Activated CD4-positive, alpha-beta T cell treated with anti-CD3 and anti-CD28 coated beads, Interleukin-2, amount 50 U/mL, for 16 hours (primary cell): ENCODE measurements at regions not wholly inside any gene's neighbourhood (a gene's known extent, or its start where the extent isn't known, plus 50 kb on each side); places are given as distances from the start of the nearest gene placed in this dataset.
"Not testable (repeated sequence)": the region's sequence is repeated elsewhere in the genome, so short reads cannot be mapped to it uniquely, and the experiment has no call there.

Experiments
- DNase-seq: peaks from one replicate; pipeline ENCODE4 v3.0.0-alpha.2; 2020

- DNase-seq = no peak
These were observed 73.7 kb downstream of the GEMIN8 start for GRCh38 chrX:13955975-13956374.

GRCh38 chrX:13955095-13955647, 74.5 kb downstream of the GEMIN8 start:
- no peak for DNase-seq

- no peak for DNase-seq
These were observed 77.1 kb downstream of the GEMIN8 start for GRCh38 chrX:13952581-13952980.

- DNase-seq = not testable (repeated sequence)
These were observed 83.5 kb downstream of the GEMIN8 start for GRCh38 chrX:13946223-13946622.

GRCh38 chrX:13945787-13946186, 83.9 kb downstream of the GEMIN8 start:
- DNase-seq = not testable (repeated sequence)

- DNase-seq = no peak
These were observed 89.0 kb downstream of the GEMIN8 start for GRCh38 chrX:13940671-13941070.

- no peak for DNase-seq
These were observed 89.7 kb downstream of the GEMIN8 start for GRCh38 chrX:13939741-13940597.

- DNase-seq = no peak
These were observed 90.7 kb downstream of the GEMIN8 start for GRCh38 chrX:13938829-13939530.

- no peak for DNase-seq
These were observed 91.5 kb downstream of the GEMIN8 start for GRCh38 chrX:13938051-13938828.

GRCh38 chrX:13937370-13938050, 92.2 kb downstream of the GEMIN8 start:
- DNase-seq = no peak

GRCh38 chrX:13936521-13937225, 93.0 kb downstream of the GEMIN8 start:
- DNase-seq = no peak

- DNase-seq = no peak
These were observed 95.0 kb downstream of the GEMIN8 start for GRCh38 chrX:13934731-13935130.

- no peak for DNase-seq
These were observed 95.8 kb downstream of the GEMIN8 start for GRCh38 chrX:13933851-13934250.

GRCh38 chrX:13933352-13933751, 96.3 kb downstream of the GEMIN8 start:
- no peak for DNase-seq

- no peak for DNase-seq
These were observed 97.3 kb downstream of the GEMIN8 start for GRCh38 chrX:13932416-13932815.

GRCh38 chrX:13927175-13927574, 102.5 kb downstream of the GEMIN8 start:
- DNase-seq = no peak

GRCh38 chrX:13923845-13924244, 105.8 kb downstream of the GEMIN8 start:
- DNase-seq = no peak

- no peak for DNase-seq
These were observed 106.4 kb upstream of the GPM6B start for GRCh38 chrX:13923289-13923688.

GRCh38 chrX:13917507-13917906, 100.6 kb upstream of the GPM6B start:
- DNase-seq = no peak

GRCh38 chrX:13911586-13911985, 94.7 kb upstream of the GPM6B start:
- DNase-seq = no peak

- no peak for DNase-seq
These were observed 89.2 kb upstream of the GPM6B start for GRCh38 chrX:13906093-13906492.

GRCh38 chrX:13903405-13903804, 86.5 kb upstream of the GPM6B start:
- DNase-seq = no peak
